ENCODE measurements at regions not wholly inside any gene's neighbourhood (a gene's known extent, or its start where the extent isn't known, plus 50 kb on each side); places are given as distances from the start of the nearest gene placed in this dataset.

DNA sequence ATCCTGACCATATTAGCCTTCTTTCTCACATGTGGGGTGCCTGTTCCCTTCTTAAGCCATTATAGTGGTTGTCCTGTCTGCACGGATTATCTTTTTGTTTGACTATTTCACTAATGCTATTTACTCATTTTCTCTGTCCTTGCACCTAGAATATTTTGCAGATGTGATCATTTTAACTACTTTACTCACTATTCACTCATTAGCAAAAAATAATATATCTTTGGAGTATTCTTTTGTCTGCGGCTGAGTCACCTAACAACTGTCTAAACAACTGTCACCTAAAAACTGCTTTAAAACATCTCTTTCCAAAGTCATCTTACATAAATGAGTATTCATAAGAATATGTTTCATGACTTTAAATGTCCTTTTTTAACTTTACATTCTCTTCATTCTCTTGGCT is 87.4 kb downstream of the KCNJ2 start:
- Histone ChIP-seq H3K4me1 (no peaks in the 10 kb centered on the region), H3K4me3 (no peak overlapping the region), H3K27me3 (no peaks in the 10 kb centered on the region), H3K9me3 (no peaks in the 10 kb centered on the region), H3K36me3 (no peaks in the 10 kb centered on the region), H3K27ac (no peak overlapping the region)
- intact Hi-C loops (cut with DNase I; ENCODE audit: low total_unique reads): no loop called here
- no peak for DNase-seq
- TF ChIP-seq, protein P1, sequence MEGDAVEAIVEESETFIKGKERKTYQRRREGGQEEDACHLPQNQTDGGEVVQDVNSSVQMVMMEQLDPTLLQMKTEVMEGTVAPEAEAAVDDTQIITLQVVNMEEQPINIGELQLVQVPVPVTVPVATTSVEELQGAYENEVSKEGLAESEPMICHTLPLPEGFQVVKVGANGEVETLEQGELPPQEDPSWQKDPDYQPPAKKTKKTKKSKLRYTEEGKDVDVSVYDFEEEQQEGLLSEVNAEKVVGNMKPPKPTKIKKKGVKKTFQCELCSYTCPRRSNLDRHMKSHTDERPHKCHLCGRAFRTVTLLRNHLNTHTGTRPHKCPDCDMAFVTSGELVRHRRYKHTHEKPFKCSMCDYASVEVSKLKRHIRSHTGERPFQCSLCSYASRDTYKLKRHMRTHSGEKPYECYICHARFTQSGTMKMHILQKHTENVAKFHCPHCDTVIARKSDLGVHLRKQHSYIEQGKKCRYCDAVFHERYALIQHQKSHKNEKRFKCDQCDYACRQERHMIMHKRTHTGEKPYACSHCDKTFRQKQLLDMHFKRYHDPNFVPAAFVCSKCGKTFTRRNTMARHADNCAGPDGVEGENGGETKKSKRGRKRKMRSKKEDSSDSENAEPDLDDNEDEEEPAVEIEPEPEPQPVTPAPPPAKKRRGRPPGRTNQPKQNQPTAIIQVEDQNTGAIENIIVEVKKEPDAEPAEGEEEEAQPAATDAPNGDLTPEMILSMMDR (IDR thresholded peaks at IDR 0.05): no peak

DNA sequence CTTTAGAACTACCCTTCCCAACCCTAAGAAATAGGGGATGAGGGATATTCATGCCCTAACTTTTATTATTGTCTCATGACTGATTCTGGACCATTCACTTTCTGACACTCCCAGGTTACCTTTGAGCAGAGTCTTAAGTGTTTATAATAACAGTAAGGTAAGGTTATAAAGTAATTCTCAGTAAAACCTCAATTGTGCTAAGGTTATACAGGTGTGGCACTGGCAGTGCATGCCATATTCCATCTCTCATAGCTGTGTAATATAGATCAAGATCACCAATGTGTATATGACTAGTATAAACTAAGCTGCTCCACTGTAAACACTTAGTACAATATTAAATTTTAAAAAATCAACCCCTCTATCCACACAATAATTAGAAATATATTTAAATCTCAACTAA is 89.1 kb downstream of the KCNJ2 start:
- no peak overlapping the region for H3K27ac ChIP-seq
- DNase-seq: no peak
- no peak overlapping the region for H3K4me3 ChIP-seq
- no peaks in the 10 kb centered on the region for H3K27me3 ChIP-seq
- H3K36me3 ChIP-seq: no peaks in the 10 kb centered on the region
- no peaks in the 10 kb centered on the region for H3K4me1 ChIP-seq
- TF ChIP-seq, protein P1 (IDR thresholded peaks at IDR 0.05): no peak
- H3K9me3 ChIP-seq: no peaks in the 10 kb centered on the region
- intact Hi-C loops (cut with DNase I; ENCODE audit: low total_unique reads): no loop called here

DNA sequence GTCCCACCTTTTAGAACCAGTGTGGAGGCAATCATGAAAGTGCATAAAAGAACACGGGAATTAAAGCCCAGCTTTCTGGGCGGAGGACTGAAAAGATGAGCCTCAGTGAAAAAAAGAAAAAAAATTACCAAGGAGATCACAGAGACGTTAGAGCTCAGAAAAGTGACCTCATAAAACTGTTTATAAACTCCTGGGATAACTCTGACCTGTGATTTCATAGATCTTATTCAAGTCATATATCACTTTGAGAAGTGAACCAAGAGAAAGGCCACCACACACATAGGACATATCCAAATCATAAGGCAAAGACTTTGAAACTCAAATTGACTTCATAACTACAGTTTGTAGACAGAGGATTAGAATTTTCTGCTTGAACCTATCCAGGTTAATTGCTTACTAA is 90.1 kb downstream of the KCNJ2 start:
- DNase-seq: no peak
- Histone ChIP-seq H3K27me3 (no peaks in the 10 kb centered on the region), H3K4me1 (no peaks in the 10 kb centered on the region), H3K36me3 (no peaks in the 10 kb centered on the region), H3K9me3 (no peaks in the 10 kb centered on the region), H3K27ac (no peak overlapping the region), H3K4me3 (no peak overlapping the region)
- intact Hi-C loops (cut with DNase I; ENCODE audit: low total_unique reads): no loop called here
- TF ChIP-seq, protein P1 (IDR thresholded peaks at IDR 0.05): no peak

DNA sequence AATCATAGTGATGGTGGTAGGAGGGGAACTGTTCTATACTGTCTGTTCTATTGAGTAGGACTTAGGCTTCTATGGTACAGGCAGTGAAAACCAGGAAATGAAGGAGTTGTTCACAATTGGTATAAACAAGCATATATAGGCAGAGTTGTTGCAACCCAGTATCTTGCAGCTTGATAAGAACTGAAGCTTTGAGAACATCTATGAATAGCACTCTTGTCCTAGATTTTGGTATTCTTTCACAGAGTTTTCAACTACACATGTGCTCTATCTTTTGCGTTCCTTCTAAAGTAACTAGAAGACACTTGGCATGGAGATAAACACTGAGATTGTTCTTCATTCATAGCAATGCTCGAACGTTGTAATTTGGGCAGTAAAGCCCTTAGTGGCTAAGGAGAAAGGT is 91.8 kb downstream of the KCNJ2 start:
- Histone ChIP-seq H3K4me1 (no peaks in the 10 kb centered on the region), H3K9me3 (no peaks in the 10 kb centered on the region), H3K36me3 (no peaks in the 10 kb centered on the region), H3K4me3 (no peak overlapping the region), H3K27me3 (no peaks in the 10 kb centered on the region), H3K27ac (no peak overlapping the region)
- TF ChIP-seq, protein P1 (IDR thresholded peaks at IDR 0.05): no peak
- DNase-seq: no peak
- intact Hi-C loops (cut with DNase I; ENCODE audit: low total_unique reads): no loop called here

DNA sequence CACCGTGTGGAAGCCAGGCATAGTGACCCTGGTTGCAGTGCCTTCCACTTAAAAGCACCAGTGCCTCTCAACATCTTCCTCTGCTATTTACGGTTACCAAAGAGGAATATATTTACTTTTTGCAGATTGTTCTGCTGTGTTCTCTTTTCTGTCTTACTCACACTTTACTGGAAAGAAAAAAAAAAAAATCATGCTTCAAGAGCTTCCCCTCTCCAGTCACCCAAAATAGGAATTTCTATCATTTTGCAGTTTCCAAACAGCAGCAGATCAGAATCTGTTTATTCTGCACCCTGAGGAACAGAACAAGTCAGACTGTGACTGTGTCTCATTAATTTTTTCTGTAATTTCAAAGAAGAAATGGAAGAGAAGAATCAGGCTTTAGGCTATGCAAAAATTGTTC is 96.1 kb downstream of the KCNJ2 start:
- intact Hi-C loops (cut with DNase I; ENCODE audit: low total_unique reads): no loop called here
- no peaks in the 10 kb centered on the region for H3K4me1 ChIP-seq
- DNase-seq: no peak
- H3K27ac ChIP-seq: no peak overlapping the region
- H3K4me3 ChIP-seq: no peak overlapping the region
- no peaks in the 10 kb centered on the region for H3K9me3 ChIP-seq
- TF ChIP-seq, protein P1 (IDR thresholded peaks at IDR 0.05): no peak
- H3K27me3 ChIP-seq: no peaks in the 10 kb centered on the region
- no peaks in the 10 kb centered on the region for H3K36me3 ChIP-seq

DNA sequence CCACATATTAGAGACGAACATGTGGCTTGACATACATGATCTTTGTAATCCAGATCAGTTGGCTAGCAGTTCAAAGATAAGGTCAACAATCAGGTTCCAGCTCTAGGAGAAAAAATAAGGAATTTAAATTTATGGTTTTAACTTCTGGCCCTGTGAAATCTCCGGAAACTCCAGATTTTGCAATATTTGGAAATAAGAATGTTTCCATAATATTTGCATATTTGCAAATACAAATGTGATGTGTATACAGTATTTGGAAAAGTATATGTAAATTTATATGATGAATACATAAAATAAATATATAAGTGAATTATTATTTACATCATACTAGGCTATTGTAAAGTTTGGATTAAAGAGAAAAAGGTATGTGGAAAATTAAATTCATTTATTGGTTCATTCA is 97.1 kb downstream of the KCNJ2 start:
- no peak for DNase-seq
- Histone ChIP-seq H3K4me1 (no peaks in the 10 kb centered on the region), H3K9me3 (no peaks in the 10 kb centered on the region), H3K36me3 (no peaks in the 10 kb centered on the region), H3K27ac (no peak overlapping the region), H3K27me3 (no peaks in the 10 kb centered on the region), H3K4me3 (no peak overlapping the region)
- intact Hi-C loops (cut with DNase I; ENCODE audit: low total_unique reads): no loop called here
- TF ChIP-seq, protein P1 (IDR thresholded peaks at IDR 0.05): no peak

All from tibial artery (tissue), 4 donors.